ENCODE measurements at regions not wholly inside any gene's neighbourhood (a gene's known extent, or its start where the extent isn't known, plus 50 kb on each side); places are given as distances from the start of the nearest gene placed in this dataset.

- no peak for TF ChIP-seq CTCF (IDR thresholded peaks at IDR 0.05; ENCODE audit: low read length)
- TF ChIP-seq EZH2 (IDR thresholded peaks at IDR 0.05; ENCODE audit: borderline replicate concordance, low read length): no peak
These were observed 172.3 kb downstream of the ALG10B start for GRCh38 chr12:38488866-38489265.

Measured in OCI-LY1 (cell line).